ENCODE measurements at regions not wholly inside any gene's neighbourhood (a gene's known extent, or its start where the extent isn't known, plus 50 kb on each side); places are given as distances from the start of the nearest gene placed in this dataset.

DNA sequence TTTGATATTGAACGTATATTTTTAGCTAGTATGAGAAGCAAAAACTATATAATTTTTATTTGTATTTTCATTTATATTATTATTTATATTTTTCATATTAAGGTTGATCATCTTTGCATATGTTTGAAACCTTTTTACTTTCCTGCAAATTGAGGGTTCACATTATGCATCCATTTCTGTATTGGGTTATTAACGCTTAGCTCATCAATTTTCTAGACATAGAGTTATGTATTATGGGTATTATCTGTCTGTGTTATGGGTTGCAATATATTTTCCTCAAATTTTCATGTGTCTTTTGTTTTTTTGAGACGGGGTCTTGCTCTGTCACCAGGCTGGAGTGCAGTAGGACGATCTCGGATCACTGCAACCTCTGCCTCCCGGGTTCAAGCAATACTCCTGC is 2377.0 kb upstream of the WWC1 start:
- intact Hi-C loops (cut with micrococcal nuclease) = no loop called here
- peaks cover 10% of the 10 kb centered on the region for H3K9me3 Mint-ChIP-seq (ENCODE audit: unreplicated experiment)
- ChIA-PET POLR2A (no interaction called here), CTCF (no interaction called here)
- TF ChIP-seq, protein P1, sequence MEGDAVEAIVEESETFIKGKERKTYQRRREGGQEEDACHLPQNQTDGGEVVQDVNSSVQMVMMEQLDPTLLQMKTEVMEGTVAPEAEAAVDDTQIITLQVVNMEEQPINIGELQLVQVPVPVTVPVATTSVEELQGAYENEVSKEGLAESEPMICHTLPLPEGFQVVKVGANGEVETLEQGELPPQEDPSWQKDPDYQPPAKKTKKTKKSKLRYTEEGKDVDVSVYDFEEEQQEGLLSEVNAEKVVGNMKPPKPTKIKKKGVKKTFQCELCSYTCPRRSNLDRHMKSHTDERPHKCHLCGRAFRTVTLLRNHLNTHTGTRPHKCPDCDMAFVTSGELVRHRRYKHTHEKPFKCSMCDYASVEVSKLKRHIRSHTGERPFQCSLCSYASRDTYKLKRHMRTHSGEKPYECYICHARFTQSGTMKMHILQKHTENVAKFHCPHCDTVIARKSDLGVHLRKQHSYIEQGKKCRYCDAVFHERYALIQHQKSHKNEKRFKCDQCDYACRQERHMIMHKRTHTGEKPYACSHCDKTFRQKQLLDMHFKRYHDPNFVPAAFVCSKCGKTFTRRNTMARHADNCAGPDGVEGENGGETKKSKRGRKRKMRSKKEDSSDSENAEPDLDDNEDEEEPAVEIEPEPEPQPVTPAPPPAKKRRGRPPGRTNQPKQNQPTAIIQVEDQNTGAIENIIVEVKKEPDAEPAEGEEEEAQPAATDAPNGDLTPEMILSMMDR (IDR thresholded peaks at IDR 0.05; ENCODE audit: unreplicated experiment) = no peak
- H3K4me3 Mint-ChIP-seq (ENCODE audit: unreplicated experiment) = no peak overlapping the region
- no peak overlapping the region for H3K27ac Mint-ChIP-seq (ENCODE audit: low read depth, unreplicated experiment)
- no peaks in the 10 kb centered on the region for H3K27me3 Mint-ChIP-seq (ENCODE audit: insufficient read depth, unreplicated experiment)
- no peaks in the 10 kb centered on the region for H3K4me1 Mint-ChIP-seq (ENCODE audit: insufficient read depth, unreplicated experiment)
- H3K36me3 Mint-ChIP-seq (ENCODE audit: insufficient read depth, unreplicated experiment) = no peaks in the 10 kb centered on the region
- BruUV-seq (replicated peaks) = no TSS peak
- DNase-seq (ENCODE audit: unreplicated experiment) = no peak

DNA sequence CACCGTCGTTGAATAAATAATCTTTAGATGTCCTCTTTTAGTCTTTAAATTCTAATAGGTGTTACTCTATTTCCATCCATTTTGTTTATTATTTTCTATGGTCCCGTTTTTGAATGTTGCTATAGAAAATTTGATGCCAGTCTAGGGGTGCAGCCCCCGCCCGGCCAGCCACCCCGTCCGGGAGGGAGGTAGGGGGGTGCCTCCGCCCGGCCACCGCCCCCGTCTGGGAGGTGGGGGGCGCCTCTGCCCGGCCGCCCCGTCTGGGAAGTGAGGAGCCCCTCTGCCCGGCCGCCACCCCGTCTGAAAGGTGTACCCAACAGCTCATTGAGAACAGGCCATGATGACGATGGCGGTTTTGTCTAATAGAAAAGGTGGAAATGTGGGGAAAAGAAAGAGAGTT is 2372.2 kb upstream of the WWC1 start:
- Mint-ChIP-seq H3K27me3 (ENCODE audit: insufficient read depth, unreplicated experiment) (no peaks in the 10 kb centered on the region), H3K36me3 (ENCODE audit: insufficient read depth, unreplicated experiment) (no peaks in the 10 kb centered on the region), H3K27ac (ENCODE audit: low read depth, unreplicated experiment) (no peak overlapping the region), H3K4me1 (ENCODE audit: insufficient read depth, unreplicated experiment) (no peaks in the 10 kb centered on the region), H3K4me3 (ENCODE audit: unreplicated experiment) (no peak overlapping the region), H3K9me3 (ENCODE audit: unreplicated experiment) (no peaks in the 10 kb centered on the region)
- ChIA-PET POLR2A (no interaction called here), CTCF (no interaction called here)
- TF ChIP-seq, protein P1 (IDR thresholded peaks at IDR 0.05; ENCODE audit: unreplicated experiment) = no peak
- no TSS peak for BruUV-seq (replicated peaks)
- DNase-seq (ENCODE audit: unreplicated experiment) = no peak
- intact Hi-C loops (cut with micrococcal nuclease) = no loop called here

DNA sequence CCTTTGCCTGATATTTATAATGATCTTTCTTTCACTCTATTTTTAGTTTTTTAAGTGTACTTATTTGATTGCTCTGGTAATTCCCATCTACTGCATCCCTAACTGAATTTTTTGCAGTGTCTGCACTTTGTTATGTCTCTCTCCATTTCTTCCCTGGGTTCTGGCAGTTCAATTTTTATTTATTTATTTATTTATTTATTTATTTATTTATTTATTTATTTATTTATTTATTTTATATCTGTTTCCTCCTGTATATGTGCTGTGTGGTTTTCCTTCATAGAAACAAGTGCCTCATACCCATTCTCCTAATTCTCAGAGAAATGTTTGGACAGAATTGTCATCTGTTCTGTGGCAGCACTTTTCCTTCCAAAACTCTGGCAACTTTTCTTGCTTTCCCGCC is 2370.8 kb upstream of the WWC1 start:
- Mint-ChIP-seq H3K9me3 (ENCODE audit: unreplicated experiment) (no peaks in the 10 kb centered on the region), H3K36me3 (ENCODE audit: insufficient read depth, unreplicated experiment) (no peaks in the 10 kb centered on the region), H3K4me1 (ENCODE audit: insufficient read depth, unreplicated experiment) (no peaks in the 10 kb centered on the region), H3K4me3 (ENCODE audit: unreplicated experiment) (no peak overlapping the region), H3K27me3 (ENCODE audit: insufficient read depth, unreplicated experiment) (no peaks in the 10 kb centered on the region), H3K27ac (ENCODE audit: low read depth, unreplicated experiment) (no peak overlapping the region)
- CTCF ChIA-PET = no interaction called here
- DNase-seq (ENCODE audit: unreplicated experiment) = no peak
- TF ChIP-seq, protein P1 (IDR thresholded peaks at IDR 0.05; ENCODE audit: unreplicated experiment) = no peak
- POLR2A ChIA-PET = no interaction called here
- BruUV-seq (replicated peaks) = no TSS peak
- intact Hi-C loops (cut with micrococcal nuclease) = no loop called here

DNA sequence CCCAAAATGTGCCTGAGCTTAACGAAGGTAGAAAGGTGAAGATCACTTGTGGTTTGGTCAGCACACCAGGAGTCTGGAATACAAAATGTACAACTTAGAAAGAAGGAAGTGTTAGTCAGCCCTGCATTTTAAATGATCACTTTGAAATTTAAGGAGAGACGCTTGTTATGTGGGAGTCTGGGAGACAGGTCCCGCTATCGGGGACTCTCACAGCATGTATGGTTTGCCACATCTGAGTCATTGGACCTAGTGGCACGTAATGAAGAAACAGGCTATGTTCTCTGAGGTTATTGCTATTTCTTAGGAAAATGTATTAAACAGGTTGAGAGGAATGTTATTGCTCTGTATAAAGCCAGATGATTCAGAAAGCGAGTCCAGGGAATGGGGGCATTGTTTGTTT is 2362.5 kb upstream of the WWC1 start:
- Mint-ChIP-seq H3K9me3 (ENCODE audit: unreplicated experiment) (peaks cover 8% of the 10 kb centered on the region), H3K36me3 (ENCODE audit: insufficient read depth, unreplicated experiment) (no peaks in the 10 kb centered on the region), H3K27ac (ENCODE audit: low read depth, unreplicated experiment) (no peak overlapping the region), H3K4me1 (ENCODE audit: insufficient read depth, unreplicated experiment) (peaks cover 9% of the 10 kb centered on the region), H3K4me3 (ENCODE audit: unreplicated experiment) (no peak overlapping the region), H3K27me3 (ENCODE audit: insufficient read depth, unreplicated experiment) (no peaks in the 10 kb centered on the region)
- intact Hi-C loops (cut with micrococcal nuclease) = no loop called here
- BruUV-seq (replicated peaks) = no TSS peak
- peak; percentile 56 for DNase-seq (ENCODE audit: unreplicated experiment)
- POLR2A ChIA-PET = no interaction called here
- CTCF ChIA-PET = interaction anchor here (0.7 kb wide), 2 partner anchors 65 to 510 kb away, joined by 3 to 6 read pairs; no protein-coding TSS in a partner anchor
- TF ChIP-seq, protein P1 (IDR thresholded peaks at IDR 0.05; ENCODE audit: unreplicated experiment) = no peak

Data from MCF 10A (cell line).